ENCODE measurements at regions not wholly inside any gene's neighbourhood (a gene's known extent, or its start where the extent isn't known, plus 50 kb on each side); places are given as distances from the start of the nearest gene placed in this dataset.

GRCh38 chr2:13923823-13924222 is 708.7 kb upstream of the LRATD1 start:
- no peak for TF ChIP-seq EP300 (IDR thresholded peaks at IDR 0.05; ENCODE audit: low read depth)
- no peak for TF ChIP-seq CTCF (IDR thresholded peaks at IDR 0.05)
